Breast epithelium (tissue), 4 donors: ENCODE measurements at regions not wholly inside any gene's neighbourhood (a gene's known extent, or its start where the extent isn't known, plus 50 kb on each side); places are given as distances from the start of the nearest gene placed in this dataset.

Source experiments
- DNase-seq, 2 donors: peaks; one replicate each; pipeline ENCODE4 v3.0.0-alpha.2; 2019; ENCODE audit warnings: low spot score in 2 of 2
- H3K27ac ChIP-seq, 2 donors: fragments of 200-600 bp; sonication (generic) in 1 of 2; one replicate each; pipeline ENCODE4 v1.5.1; 2016 to 2019; ENCODE audit warnings: mild to moderate bottlenecking in 1 of 2
- H3K27me3 ChIP-seq, 2 donors: fragments of 200-600 bp; sonication (generic) in 1 of 2; one replicate each; pipeline versions ENCODE4 v1.5.1 to v1.6.0; 2017 to 2019; ENCODE audit warnings: control low read depth in 1 of 2, mild to moderate bottlenecking in 1 of 2
- H3K36me3 ChIP-seq: fragments of 200-600 bp; one replicate; pipeline ENCODE4 v1.5.1; 2019
- H3K4me1 ChIP-seq, 2 donors: fragments of 200-600 bp; sonication (generic); one replicate each; pipeline ENCODE4 v1.5.1; 2016 to 2019; ENCODE audit warnings: control low read depth in 1 of 2
- H3K4me3 ChIP-seq, 3 donors: fragments of 200-600 bp; sonication (generic); 1 replicate in 2 of 3; 2 replicates in 1 of 3; pipeline ENCODE4 v1.5.1; 2016 to 2019; ENCODE audit warnings: mild to moderate bottlenecking in 3 of 3, moderate library complexity in 2 of 3
- H3K9me3 ChIP-seq, 2 donors: fragments of 200-600 bp; sonication (generic) in 1 of 2; one replicate each; pipeline ENCODE4 v1.5.1; 2016 to 2019; ENCODE audit warnings: control low read depth in 1 of 2
- CTCF ChIP-seq, 3 donors: fragments of 450-650 bp; IDR thresholded peaks; one replicate each; pipeline ENCODE4 v1.5.1; 2016 to 2017; ENCODE audit warnings: antibody characterized with exemption in 3 of 3, mild to moderate bottlenecking in 3 of 3, moderate library complexity in 3 of 3
- POLR2A ChIP-seq: fragments of 450-650 bp; IDR thresholded peaks from one replicate; pipeline ENCODE4 v1.6.1; 2016; ENCODE audit warnings: antibody characterized with exemption, mild to moderate bottlenecking, moderate library complexity
- POLR2AphosphoS5 ChIP-seq, 3 donors: sonication (generic); formaldehyde crosslinking; IDR thresholded peaks; one replicate each; pipeline ENCODE4 v1.6.1; 2017; ENCODE audit warnings: antibody characterized with exemption in 3 of 3
- intact Hi-C: fragments of 100-400 bp; cut with DNase I; formaldehyde crosslinking; loops from one replicate; pipeline ENCODE4 v1.15.1; 2023; ENCODE audit warnings: low total_unique reads

GRCh38 chr7:22633286-22633953 is 93.6 kb upstream of the IL6 start:
- no peak overlapping the region for H3K27ac ChIP-seq
- no peak overlapping the region for H3K4me3 ChIP-seq
- H3K4me1 ChIP-seq: no peaks in the 10 kb centered on the region
- intact Hi-C loops: no loop called here
- no peaks in the 10 kb centered on the region for H3K27me3 ChIP-seq
- DNase-seq: no peak
- TF ChIP-seq POLR2AphosphoS5 (IDR thresholded peaks at IDR 0.05): no peak
- H3K9me3 ChIP-seq: no peaks in the 10 kb centered on the region
- no peaks in the 10 kb centered on the region for H3K36me3 ChIP-seq

GRCh38 chr7:22632674-22633073 is 94.3 kb upstream of the IL6 start:
- intact Hi-C loops: no loop called here
- DNase-seq: no peak
- Histone ChIP-seq H3K4me3 (no peak overlapping the region), H3K27ac (no peak overlapping the region), H3K36me3 (no peaks in the 10 kb centered on the region), H3K27me3 (no peaks in the 10 kb centered on the region), H3K9me3 (no peaks in the 10 kb centered on the region), H3K4me1 (no peaks in the 10 kb centered on the region)
- TF ChIP-seq CTCF (IDR thresholded peaks at IDR 0.05) (no peak), POLR2AphosphoS5 (IDR thresholded peaks at IDR 0.05) (no peak), POLR2A (no peak)

- Histone ChIP-seq H3K27ac (no peak overlapping the region), H3K9me3 (no peaks in the 10 kb centered on the region), H3K27me3 (no peaks in the 10 kb centered on the region), H3K4me1 (no peaks in the 10 kb centered on the region), H3K4me3 (no peak overlapping the region), H3K36me3 (no peaks in the 10 kb centered on the region)
- intact Hi-C loops: no loop called here
- TF ChIP-seq POLR2AphosphoS5 (IDR thresholded peaks at IDR 0.05): no peak
- no peak for TF ChIP-seq CTCF (IDR thresholded peaks at IDR 0.05)
- no peak for TF ChIP-seq POLR2A
- no peak for DNase-seq
These were observed 95.3 kb upstream of the IL6 start for GRCh38 chr7:22631730-22632129.

GRCh38 chr7:22630069-22630468 is 96.9 kb upstream of the IL6 start:
- Histone ChIP-seq H3K9me3 (no peaks in the 10 kb centered on the region), H3K4me3 (no peak overlapping the region), H3K27ac (no peak overlapping the region), H3K36me3 (no peaks in the 10 kb centered on the region), H3K4me1 (no peaks in the 10 kb centered on the region), H3K27me3 (no peaks in the 10 kb centered on the region)
- no peak for TF ChIP-seq POLR2A
- TF ChIP-seq CTCF (IDR thresholded peaks at IDR 0.05): no peak
- no peak for TF ChIP-seq POLR2AphosphoS5 (IDR thresholded peaks at IDR 0.05)
- no peak for DNase-seq
- intact Hi-C loops: no loop called here

- no peaks in the 10 kb centered on the region for H3K27me3 ChIP-seq
- no peak overlapping the region for H3K27ac ChIP-seq
- no peaks in the 10 kb centered on the region for H3K4me1 ChIP-seq
- H3K9me3 ChIP-seq: no peaks in the 10 kb centered on the region
- H3K4me3 ChIP-seq: no peak overlapping the region
- no peaks in the 10 kb centered on the region for H3K36me3 ChIP-seq
- intact Hi-C loops: no loop called here
- no peak for DNase-seq
- TF ChIP-seq POLR2A (no peak), CTCF (IDR thresholded peaks at IDR 0.05) (no peak)
These were observed 97.9 kb upstream of the IL6 start for GRCh38 chr7:22629056-22629455.

GRCh38 chr7:22628112-22628511 is 98.9 kb upstream of the IL6 start:
- H3K27me3 ChIP-seq: no peaks in the 10 kb centered on the region
- intact Hi-C loops: no loop called here
- H3K4me3 ChIP-seq: no peak overlapping the region
- DNase-seq: no peak
- no peak overlapping the region for H3K27ac ChIP-seq
- no peak for TF ChIP-seq POLR2A
- TF ChIP-seq POLR2AphosphoS5 (IDR thresholded peaks at IDR 0.05): no peak
- no peak for TF ChIP-seq CTCF (IDR thresholded peaks at IDR 0.05)
- H3K9me3 ChIP-seq: no peaks in the 10 kb centered on the region
- H3K4me1 ChIP-seq: no peaks in the 10 kb centered on the region
- no peaks in the 10 kb centered on the region for H3K36me3 ChIP-seq
